GM23248 (cell line): ENCODE measurements at regions not wholly inside any gene's neighbourhood (a gene's known extent, or its start where the extent isn't known, plus 50 kb on each side); places are given as distances from the start of the nearest gene placed in this dataset.

Source experiments
- DNase-seq: peaks from one replicate; pipeline ENCODE4 v3.0.0-alpha.2; 2015
- H2AFZ ChIP-seq: fragments of 200-600 bp; sonication (generic); 2 replicates; pipeline ENCODE4 v1.6.1; 2016; ENCODE audit warnings: antibody characterized with exemption
- H3F3A ChIP-seq: fragments of 200-600 bp; sonication (generic); 2 replicates; pipeline ENCODE4 v1.6.1; 2016; ENCODE audit warnings: mild to moderate bottlenecking, antibody characterized with exemption, mixed run types; ENCODE audit not compliant: insufficient read depth
- H3K27ac ChIP-seq: fragments of 200-600 bp; sonication (generic); 2 replicates; pipeline ENCODE4 v1.5.1; 2016; ENCODE audit warnings: mild to moderate bottlenecking
- H3K27me3 ChIP-seq: fragments of 200-600 bp; sonication (generic); replicated peaks from 2 replicates; pipeline ENCODE4 v1.6.1; 2016; ENCODE audit warnings: mild to moderate bottlenecking; ENCODE audit not compliant: insufficient read depth
- H3K36me3 ChIP-seq: fragments of 200-600 bp; sonication (generic); 2 replicates; pipeline ENCODE4 v1.6.1; 2016; ENCODE audit warnings: low read depth, mild to moderate bottlenecking
- H3K4me1 ChIP-seq: fragments of 200-600 bp; sonication (generic); 2 replicates; pipeline ENCODE4 v1.6.1; 2016; ENCODE audit warnings: mild to moderate bottlenecking; ENCODE audit not compliant: insufficient read depth
- H3K4me2 ChIP-seq: fragments of 200-600 bp; sonication (generic); one replicate; pipeline ENCODE4 v1.6.1; 2016; ENCODE audit warnings: mild to moderate bottlenecking; ENCODE audit not compliant: unreplicated experiment
- H3K4me3 ChIP-seq: fragments of 200-600 bp; sonication (generic); 2 replicates; pipeline ENCODE4 v1.5.1; 2016; ENCODE audit warnings: mild to moderate bottlenecking
- H3K79me2 ChIP-seq: fragments of 200-600 bp; sonication (generic); 2 replicates; pipeline ENCODE4 v1.6.1; 2016; ENCODE audit warnings: mild to moderate bottlenecking; ENCODE audit not compliant: insufficient read depth
- H3K9ac ChIP-seq: fragments of 200-600 bp; sonication (generic); 2 replicates; pipeline ENCODE4 v1.6.1; 2016; ENCODE audit warnings: mild to moderate bottlenecking
- H3K9me2 ChIP-seq: fragments of 200-600 bp; sonication (generic); 2 replicates; pipeline ENCODE4 v1.6.1; 2016; ENCODE audit warnings: mixed run types, mild to moderate bottlenecking, moderate library complexity; ENCODE audit not compliant: insufficient read depth
- H3K9me3 ChIP-seq: fragments of 200-600 bp; sonication (generic); one replicate; pipeline ENCODE4 v1.6.1; 2017; ENCODE audit warnings: low read depth
- H4K20me1 ChIP-seq: fragments of 200-600 bp; sonication (generic); 2 replicates; pipeline ENCODE4 v1.6.0; 2016; ENCODE audit not compliant: insufficient read depth
- EZH2 ChIP-seq: fragments of 200-600 bp; sonication (generic); IDR thresholded peaks from 2 replicates; pipeline ENCODE4 v1.6.1; 2018; ENCODE audit warnings: antibody characterized with exemption, mild to moderate bottlenecking; ENCODE audit not compliant: insufficient read depth, poor library complexity, severe bottlenecking
- EZH2phosphoT487 ChIP-seq: fragments of 200-600 bp; sonication (generic); IDR thresholded peaks from 2 replicates; pipeline ENCODE4 v1.6.1; 2018; ENCODE audit warnings: antibody characterized with exemption, moderate library complexity, mild to moderate bottlenecking, low read depth; ENCODE audit not compliant: insufficient read depth
- WGBS, 2 experiments: methylation state at CpG; one replicate each; pipeline ENCODE4 v1.1.6; 2015 to 2017; ENCODE audit warnings: low lambda C conversion rate in 2 of 2, low coverage in 1 of 2; ENCODE audit errors: missing lambda C conversion rate in 2 of 2; 5-methylcytosine and 5-hydroxymethylcytosine counted together
- in situ Hi-C: fragments of 300-500 bp; cut with MboI; formaldehyde crosslinking; loops from 2 replicates; pipeline ENCODE4 v1.15.0; 2020

- DNase-seq = peak; percentile 61
- Histone ChIP-seq H3K36me3 (no peaks in the 10 kb centered on the region), H3F3A (0 out of 2 replicates have a peak, but pooled peaks cover 7% of the 10 kb centered on the region), H4K20me1 (no peaks in the 10 kb centered on the region), H3K4me3 (no peak overlapping the region), H3K9me2 (no peaks in the 10 kb centered on the region), H2AFZ (no peak overlapping the region), H3K79me2 (no peaks in the 10 kb centered on the region), H3K9me3 (no peaks in the 10 kb centered on the region), H3K4me1 (peaks cover 15% of the 10 kb centered on the region), H3K27me3 (no peaks in the 10 kb centered on the region), H3K27ac (no peak overlapping the region), H3K9ac (no peak overlapping the region), H3K4me2 (no peak overlapping the region)
- 31 to 37% methylated on average over 4 of the region's 4 CpGs for WGBS, 2 experiments
- no peak for TF ChIP-seq EZH2
- TF ChIP-seq EZH2phosphoT487 = no peak
- in situ Hi-C loops = no loop called here
These were observed 124.2 kb upstream of the TNPO1 start for GRCh38 chr5:72692231-72692637.

- no peak overlapping the region for H3K4me2 ChIP-seq
- H3K79me2 ChIP-seq = no peaks in the 10 kb centered on the region
- H4K20me1 ChIP-seq = no peaks in the 10 kb centered on the region
- H3K4me3 ChIP-seq = no peak overlapping the region
- no peak overlapping the region for H2AFZ ChIP-seq
- H3F3A ChIP-seq = 0 out of 2 replicates have a peak, but pooled peaks cover 7% of the 10 kb centered on the region
- in situ Hi-C loops = no loop called here
- no peaks in the 10 kb centered on the region for H3K9me2 ChIP-seq
- WGBS, 2 experiments = 10 to 14% methylated on average over 3 of the region's 3 CpGs
- H3K9ac ChIP-seq = no peak overlapping the region
- H3K4me1 ChIP-seq = peaks cover 15% of the 10 kb centered on the region
- DNase-seq = no peak
- no peaks in the 10 kb centered on the region for H3K36me3 ChIP-seq
- H3K27me3 ChIP-seq = no peaks in the 10 kb centered on the region
- no peaks in the 10 kb centered on the region for H3K9me3 ChIP-seq
- TF ChIP-seq EZH2 (no peak), EZH2phosphoT487 (no peak)
- H3K27ac ChIP-seq = no peak overlapping the region
These were observed 124.7 kb upstream of the TNPO1 start for GRCh38 chr5:72691751-72692150.

GRCh38 chr5:72688916-72689315 is 127.5 kb upstream of the TNPO1 start:
- Histone ChIP-seq H3K9ac (no peak overlapping the region), H3K79me2 (no peaks in the 10 kb centered on the region), H3F3A (0 out of 2 replicates have a peak, but pooled peaks cover 7% of the 10 kb centered on the region), H3K27ac (no peak overlapping the region), H3K9me2 (no peaks in the 10 kb centered on the region), H3K4me3 (no peak overlapping the region), H3K27me3 (0 out of 2 replicates have a peak, but pooled peaks cover 5% of the 10 kb centered on the region), H3K9me3 (no peaks in the 10 kb centered on the region), H4K20me1 (no peaks in the 10 kb centered on the region), H2AFZ (no peak overlapping the region), H3K4me1 (peaks cover 15% of the 10 kb centered on the region), H3K4me2 (no peak overlapping the region), H3K36me3 (no peaks in the 10 kb centered on the region)
- WGBS, 2 experiments = 78 to 79% methylated on average over 3 of the region's 3 CpGs
- in situ Hi-C loops = no loop called here
- no peak for DNase-seq
- TF ChIP-seq EZH2phosphoT487 (no peak), EZH2 (no peak)

- no peaks in the 10 kb centered on the region for H3K36me3 ChIP-seq
- no peaks in the 10 kb centered on the region for H3K9me3 ChIP-seq
- H2AFZ ChIP-seq = no peak overlapping the region
- H3K79me2 ChIP-seq = no peaks in the 10 kb centered on the region
- H3K4me1 ChIP-seq = peaks cover 1% of the 10 kb centered on the region; the same call in 1 of the 2 replicates
- no peak for DNase-seq
- no peak overlapping the region for H3K4me3 ChIP-seq
- in situ Hi-C loops = no loop called here
- no peaks in the 10 kb centered on the region for H4K20me1 ChIP-seq
- no peak overlapping the region for H3K4me2 ChIP-seq
- 0 out of 2 replicates have a peak, but pooled peaks cover 5% of the 10 kb centered on the region for H3K27me3 ChIP-seq
- H3K27ac ChIP-seq = no peak overlapping the region
- TF ChIP-seq EZH2phosphoT487 (no peak), EZH2 (no peak)
- no peaks in the 10 kb centered on the region for H3F3A ChIP-seq
- no peak overlapping the region for H3K9ac ChIP-seq
- WGBS, 2 experiments = 0 to 14% methylated on average over 1 of the region's 1 CpG
- no peaks in the 10 kb centered on the region for H3K9me2 ChIP-seq
These were observed 129.2 kb upstream of the TNPO1 start for GRCh38 chr5:72687288-72687687.

- no peak for DNase-seq
- Histone ChIP-seq H2AFZ (no peak overlapping the region), H3K9me2 (no peaks in the 10 kb centered on the region), H3F3A (no peaks in the 10 kb centered on the region), H3K79me2 (no peaks in the 10 kb centered on the region), H3K27ac (no peak overlapping the region), H3K27me3 (0 out of 2 replicates have a peak, but pooled peaks cover 5% of the 10 kb centered on the region), H3K4me2 (no peak overlapping the region), H3K36me3 (no peaks in the 10 kb centered on the region), H3K4me3 (no peak overlapping the region), H3K9ac (no peak overlapping the region), H3K9me3 (no peaks in the 10 kb centered on the region), H4K20me1 (no peaks in the 10 kb centered on the region), H3K4me1 (no peaks in the 10 kb centered on the region)
- no peak for TF ChIP-seq EZH2phosphoT487
- TF ChIP-seq EZH2 = no peak
- 41 to 44% methylated on average over 2 of the region's 2 CpGs for WGBS, 2 experiments
- in situ Hi-C loops = no loop called here
These were observed 133.9 kb upstream of the TNPO1 start for GRCh38 chr5:72682561-72682960.
